ENCODE measurements at regions not wholly inside any gene's neighbourhood (a gene's known extent, or its start where the extent isn't known, plus 50 kb on each side); places are given as distances from the start of the nearest gene placed in this dataset.

- no peak overlapping the region for H3K4me3 ChIP-seq (ENCODE audit: extremely low read depth, insufficient read depth, low read length, poor library complexity, severe bottlenecking)
- H3K9me3 ChIP-seq (ENCODE audit: control insufficient read depth, low read length) = no peaks in the 10 kb centered on the region
- H3K27ac ChIP-seq (ENCODE audit: low read depth, low read length, severe bottlenecking) = no peak overlapping the region
- no peaks in the 10 kb centered on the region for H3K36me3 ChIP-seq (ENCODE audit: control insufficient read depth, insufficient read depth, low read length)
- H3K4me1 ChIP-seq (ENCODE audit: control insufficient read depth, insufficient read depth, low read length, poor library complexity, severe bottlenecking) = no peaks in the 10 kb centered on the region
- 88 to 100% methylated on average over 3 to 4 of the region's 4 CpGs for WGBS, 2 experiments (ENCODE audit: insufficient coverage in 2 of 2)
Measured at GRCh38 chr20:10788877-10789276, 115.1 kb upstream of the JAG1 start.

GRCh38 chr20:10789386-10789785 lies 115.6 kb upstream of the JAG1 start:
- H3K27ac ChIP-seq (ENCODE audit: low read depth, low read length, severe bottlenecking) = no peak overlapping the region
- H3K4me3 ChIP-seq (ENCODE audit: extremely low read depth, insufficient read depth, low read length, poor library complexity, severe bottlenecking) = no peak overlapping the region
- WGBS, 2 experiments (ENCODE audit: insufficient coverage in 2 of 2) = no CpG with 5 or more reads among the region's 1 CpG
- no peaks in the 10 kb centered on the region for H3K36me3 ChIP-seq (ENCODE audit: control insufficient read depth, insufficient read depth, low read length)
- H3K9me3 ChIP-seq (ENCODE audit: control insufficient read depth, low read length) = no peaks in the 10 kb centered on the region
- no peaks in the 10 kb centered on the region for H3K4me1 ChIP-seq (ENCODE audit: control insufficient read depth, insufficient read depth, low read length, poor library complexity, severe bottlenecking)

GRCh38 chr20:10790013-10790412 lies 116.2 kb upstream of the JAG1 start:
- 88 to 100% methylated on average over 5 to 8 of the region's 8 CpGs for WGBS, 2 experiments (ENCODE audit: insufficient coverage in 2 of 2)
- Histone ChIP-seq H3K36me3 (ENCODE audit: control insufficient read depth, insufficient read depth, low read length) (no peaks in the 10 kb centered on the region), H3K4me1 (ENCODE audit: control insufficient read depth, insufficient read depth, low read length, poor library complexity, severe bottlenecking) (no peaks in the 10 kb centered on the region), H3K9me3 (ENCODE audit: control insufficient read depth, low read length) (no peaks in the 10 kb centered on the region), H3K27ac (ENCODE audit: low read depth, low read length, severe bottlenecking) (no peak overlapping the region), H3K4me3 (ENCODE audit: extremely low read depth, insufficient read depth, low read length, poor library complexity, severe bottlenecking) (no peak overlapping the region)

GRCh38 chr20:10792291-10792690 lies 118.5 kb upstream of the JAG1 start:
- Histone ChIP-seq H3K36me3 (ENCODE audit: control insufficient read depth, insufficient read depth, low read length) (no peaks in the 10 kb centered on the region), H3K4me3 (ENCODE audit: extremely low read depth, insufficient read depth, low read length, poor library complexity, severe bottlenecking) (no peak overlapping the region), H3K27ac (ENCODE audit: low read depth, low read length, severe bottlenecking) (no peak overlapping the region), H3K4me1 (ENCODE audit: control insufficient read depth, insufficient read depth, low read length, poor library complexity, severe bottlenecking) (no peaks in the 10 kb centered on the region), H3K9me3 (ENCODE audit: control insufficient read depth, low read length) (no peaks in the 10 kb centered on the region)
- WGBS, 2 experiments (ENCODE audit: insufficient coverage in 2 of 2) = no CpG with 5 or more reads among the region's 3 CpGs

- Histone ChIP-seq H3K9me3 (ENCODE audit: control insufficient read depth, low read length) (no peaks in the 10 kb centered on the region), H3K36me3 (ENCODE audit: control insufficient read depth, insufficient read depth, low read length) (no peaks in the 10 kb centered on the region), H3K27ac (ENCODE audit: low read depth, low read length, severe bottlenecking) (no peak overlapping the region), H3K4me3 (ENCODE audit: extremely low read depth, insufficient read depth, low read length, poor library complexity, severe bottlenecking) (no peak overlapping the region), H3K4me1 (ENCODE audit: control insufficient read depth, insufficient read depth, low read length, poor library complexity, severe bottlenecking) (no peaks in the 10 kb centered on the region)
- WGBS, 2 experiments (ENCODE audit: insufficient coverage in 2 of 2) = 84 to 87% methylated on average over 12 to 14 of the region's 16 CpGs
Measured at GRCh38 chr20:10793766-10794165, 120.0 kb upstream of the JAG1 start.

- Histone ChIP-seq H3K4me3 (ENCODE audit: extremely low read depth, insufficient read depth, low read length, poor library complexity, severe bottlenecking) (no peak overlapping the region), H3K36me3 (ENCODE audit: control insufficient read depth, insufficient read depth, low read length) (no peaks in the 10 kb centered on the region), H3K27ac (ENCODE audit: low read depth, low read length, severe bottlenecking) (no peak overlapping the region), H3K9me3 (ENCODE audit: control insufficient read depth, low read length) (no peaks in the 10 kb centered on the region), H3K4me1 (ENCODE audit: control insufficient read depth, insufficient read depth, low read length, poor library complexity, severe bottlenecking) (no peaks in the 10 kb centered on the region)
- 94 to 100% methylated on average over 1 to 2 of the region's 3 CpGs for WGBS, 2 experiments (ENCODE audit: insufficient coverage in 2 of 2)
Measured at GRCh38 chr20:10794765-10795164, 121.0 kb upstream of the JAG1 start.

GRCh38 chr20:10795286-10796026 lies 121.7 kb upstream of the JAG1 start:
- no peak overlapping the region for H3K27ac ChIP-seq (ENCODE audit: low read depth, low read length, severe bottlenecking)
- no peaks in the 10 kb centered on the region for H3K9me3 ChIP-seq (ENCODE audit: control insufficient read depth, low read length)
- H3K36me3 ChIP-seq (ENCODE audit: control insufficient read depth, insufficient read depth, low read length) = no peaks in the 10 kb centered on the region
- 87 to 95% methylated on average over 8 to 10 of the region's 11 CpGs for WGBS, 2 experiments (ENCODE audit: insufficient coverage in 2 of 2)
- no peaks in the 10 kb centered on the region for H3K4me1 ChIP-seq (ENCODE audit: control insufficient read depth, insufficient read depth, low read length, poor library complexity, severe bottlenecking)
- no peak overlapping the region for H3K4me3 ChIP-seq (ENCODE audit: extremely low read depth, insufficient read depth, low read length, poor library complexity, severe bottlenecking)

- Histone ChIP-seq H3K4me3 (ENCODE audit: extremely low read depth, insufficient read depth, low read length, poor library complexity, severe bottlenecking) (no peak overlapping the region), H3K36me3 (ENCODE audit: control insufficient read depth, insufficient read depth, low read length) (no peaks in the 10 kb centered on the region), H3K4me1 (ENCODE audit: control insufficient read depth, insufficient read depth, low read length, poor library complexity, severe bottlenecking) (no peaks in the 10 kb centered on the region), H3K27ac (ENCODE audit: low read depth, low read length, severe bottlenecking) (no peak overlapping the region), H3K9me3 (ENCODE audit: control insufficient read depth, low read length) (no peaks in the 10 kb centered on the region)
- 92 to 100% methylated on average over 1 to 2 of the region's 3 CpGs for WGBS, 2 experiments (ENCODE audit: insufficient coverage in 2 of 2)
Measured at GRCh38 chr20:10798811-10799210, 125.0 kb upstream of the JAG1 start.

- no peaks in the 10 kb centered on the region for H3K36me3 ChIP-seq (ENCODE audit: control insufficient read depth, insufficient read depth, low read length)
- 80 to 100% methylated on average over 1 to 2 of the region's 2 CpGs for WGBS, 2 experiments (ENCODE audit: insufficient coverage in 2 of 2)
- H3K27ac ChIP-seq (ENCODE audit: low read depth, low read length, severe bottlenecking) = no peak overlapping the region
- no peaks in the 10 kb centered on the region for H3K9me3 ChIP-seq (ENCODE audit: control insufficient read depth, low read length)
- H3K4me3 ChIP-seq (ENCODE audit: extremely low read depth, insufficient read depth, low read length, poor library complexity, severe bottlenecking) = no peak overlapping the region
- H3K4me1 ChIP-seq (ENCODE audit: control insufficient read depth, insufficient read depth, low read length, poor library complexity, severe bottlenecking) = no peaks in the 10 kb centered on the region
Measured at GRCh38 chr20:10799735-10800134, 125.9 kb upstream of the JAG1 start.

- 94 to 95% methylated on average over 6 of the region's 6 CpGs for WGBS, 2 experiments (ENCODE audit: insufficient coverage in 2 of 2)
Measured at GRCh38 chr20:10800288-10800687, 126.5 kb upstream of the JAG1 start.

GRCh38 chr20:10802236-10802635 lies 128.4 kb upstream of the JAG1 start:
- Histone ChIP-seq H3K9me3 (ENCODE audit: control insufficient read depth, low read length) (no peaks in the 10 kb centered on the region), H3K4me3 (ENCODE audit: extremely low read depth, insufficient read depth, low read length, poor library complexity, severe bottlenecking) (no peak overlapping the region), H3K4me1 (ENCODE audit: control insufficient read depth, insufficient read depth, low read length, poor library complexity, severe bottlenecking) (no peaks in the 10 kb centered on the region), H3K27ac (ENCODE audit: low read depth, low read length, severe bottlenecking) (no peak overlapping the region), H3K36me3 (ENCODE audit: control insufficient read depth, insufficient read depth, low read length) (no peaks in the 10 kb centered on the region)
- WGBS, 2 experiments (ENCODE audit: insufficient coverage in 2 of 2) = 81 to 92% methylated on average over 2 to 3 of the region's 3 CpGs

More at GRCh38 chr20:10800288-10800687, 126.5 kb upstream of the JAG1 start:
- H3K27ac ChIP-seq (ENCODE audit: low read depth, low read length, severe bottlenecking) = no peak overlapping the region
- H3K36me3 ChIP-seq (ENCODE audit: control insufficient read depth, insufficient read depth, low read length) = no peaks in the 10 kb centered on the region
- H3K4me3 ChIP-seq (ENCODE audit: extremely low read depth, insufficient read depth, low read length, poor library complexity, severe bottlenecking) = no peak overlapping the region
- no peaks in the 10 kb centered on the region for H3K4me1 ChIP-seq (ENCODE audit: control insufficient read depth, insufficient read depth, low read length, poor library complexity, severe bottlenecking)
- H3K9me3 ChIP-seq (ENCODE audit: control insufficient read depth, low read length) = no peaks in the 10 kb centered on the region

Measured in mesodermal cell (in vitro differentiated cells).